H9 (cell line): ENCODE measurements at regions not wholly inside any gene's neighbourhood (a gene's known extent, or its start where the extent isn't known, plus 50 kb on each side); places are given as distances from the start of the nearest gene placed in this dataset.

Source experiments
- DNase-seq: peaks from one replicate; pipeline ENCODE4 v3.0.0-alpha.2; 2017
- H2AFZ ChIP-seq: one replicate; pipeline ENCODE4 v1.6.1; 2013; ENCODE audit warnings: mild to moderate bottlenecking, low read length, control low read depth, moderate library complexity
- H2AK5ac ChIP-seq: 2 replicates; pipeline ENCODE4 v1.6.1; 2013; ENCODE audit warnings: low read length, control low read depth, mixed read lengths; ENCODE audit not compliant: insufficient read length
- H2BK120ac ChIP-seq: one replicate; pipeline ENCODE4 v1.6.1; 2013; ENCODE audit warnings: low read depth, mild to moderate bottlenecking, low read length, control low read depth, inconsistent platforms; ENCODE audit not compliant: poor library complexity, severe bottlenecking
- H2BK12ac ChIP-seq: 2 replicates; pipeline ENCODE4 v1.6.1; 2013; ENCODE audit warnings: low read length, control low read depth, mixed read lengths, low read depth; ENCODE audit not compliant: insufficient read length
- H2BK15ac ChIP-seq: 2 replicates; pipeline ENCODE4 v1.6.1; 2013; ENCODE audit warnings: low read depth, low read length, control low read depth
- H2BK20ac ChIP-seq: one replicate; pipeline ENCODE4 v1.6.1; 2013; ENCODE audit warnings: low read depth, mild to moderate bottlenecking, low read length, control low read depth, inconsistent platforms; ENCODE audit not compliant: poor library complexity, severe bottlenecking
- H2BK5ac ChIP-seq: 2 replicates; pipeline ENCODE4 v1.6.1; 2013; ENCODE audit warnings: low read length, control low read depth, mixed read lengths; ENCODE audit not compliant: insufficient read length
- H3K14ac ChIP-seq: 2 replicates; pipeline ENCODE4 v1.6.1; 2013; ENCODE audit warnings: low read length, control low read depth; ENCODE audit not compliant: insufficient read depth
- H3K18ac ChIP-seq: 2 replicates; pipeline ENCODE4 v1.6.1; 2013; ENCODE audit warnings: low read depth, mild to moderate bottlenecking, mixed read lengths, low read length, control low read depth; ENCODE audit not compliant: insufficient read length
- H3K23ac ChIP-seq: 2 replicates; pipeline ENCODE4 v1.6.1; 2013; ENCODE audit warnings: low read length, control low read depth, mixed read lengths, low read depth; ENCODE audit not compliant: insufficient read length
- H3K23me2 ChIP-seq: 2 replicates; pipeline ENCODE4 v1.6.1; 2013; ENCODE audit warnings: low read depth, mild to moderate bottlenecking, mixed read lengths, low read length, control low read depth; ENCODE audit not compliant: insufficient read length, poor library complexity, severe bottlenecking
- H3K27ac ChIP-seq: 2 replicates; pipeline ENCODE4 v1.5.1; 2013; ENCODE audit warnings: low read length, control low read depth, mixed read lengths, low read depth; ENCODE audit not compliant: insufficient read length
- H3K27me3 ChIP-seq: 2 replicates; pipeline ENCODE4 v1.6.1; 2013; ENCODE audit warnings: low read length, control low read depth, inconsistent platforms; ENCODE audit not compliant: insufficient read depth
- H3K4ac ChIP-seq: 2 replicates; pipeline ENCODE4 v1.6.1; 2013; ENCODE audit warnings: low read depth, mild to moderate bottlenecking, control low read depth, inconsistent platforms, low read length, moderate library complexity
- H3K4me1 ChIP-seq: 2 replicates; pipeline ENCODE4 v1.6.1; 2013; ENCODE audit warnings: low read length, control low read depth, inconsistent platforms; ENCODE audit not compliant: insufficient read depth
- H3K4me2 ChIP-seq: 2 replicates; pipeline ENCODE4 v1.6.1; 2013; ENCODE audit warnings: low read length, control low read depth, mixed read lengths; ENCODE audit not compliant: insufficient read length, insufficient read depth
- H3K56ac ChIP-seq: 2 replicates; pipeline ENCODE4 v1.6.1; 2013; ENCODE audit warnings: low read depth, mild to moderate bottlenecking, mixed read lengths, low read length, control low read depth; ENCODE audit not compliant: insufficient read length
- H3K79me1 ChIP-seq: 2 replicates; pipeline ENCODE4 v1.6.1; 2013; ENCODE audit warnings: low read depth, mild to moderate bottlenecking, moderate library complexity, low read length, control low read depth, inconsistent platforms; ENCODE audit not compliant: insufficient read depth, poor library complexity, severe bottlenecking
- H3K79me2 ChIP-seq: 2 replicates; pipeline ENCODE4 v1.6.1; 2013; ENCODE audit warnings: low read length, control low read depth, inconsistent platforms; ENCODE audit not compliant: insufficient read depth
- H3K9ac ChIP-seq: 2 replicates; pipeline ENCODE4 v1.6.1; 2013; ENCODE audit warnings: low read length, control low read depth, mixed read lengths; ENCODE audit not compliant: insufficient read length; ENCODE audit errors: extremely low read depth
- H3K9me3 ChIP-seq: one replicate; pipeline ENCODE4 v1.6.1; 2013; ENCODE audit warnings: low read depth, low read length, inconsistent platforms; ENCODE audit not compliant: control insufficient read depth
- H3T11ph ChIP-seq: one replicate; pipeline ENCODE4 v1.6.1; 2013; ENCODE audit warnings: mild to moderate bottlenecking, low read length, control low read depth, inconsistent platforms
- H4K20me1 ChIP-seq: one replicate; pipeline ENCODE4 v1.6.1; 2013; ENCODE audit not compliant: control insufficient read depth, insufficient read length, insufficient read depth
- H4K5ac ChIP-seq: 2 replicates; pipeline ENCODE4 v1.6.1; 2013; ENCODE audit warnings: low read depth, mild to moderate bottlenecking, mixed read lengths, low read length, control low read depth; ENCODE audit not compliant: insufficient read length
- H4K8ac ChIP-seq: replicated peaks from 2 replicates; pipeline ENCODE4 v1.6.1; 2013; ENCODE audit warnings: low read length, control low read depth, mixed read lengths, low read depth; ENCODE audit not compliant: insufficient read length
- H4K91ac ChIP-seq: 2 replicates; pipeline ENCODE4 v1.6.1; 2013; ENCODE audit warnings: low read depth, mild to moderate bottlenecking, moderate library complexity, mixed read lengths, low read length, control low read depth; ENCODE audit not compliant: insufficient read length
- H3K27ac Mint-ChIP-seq, 3 experiments: 2 replicates in 2 of 3; 3 replicates in 1 of 3; pipeline ENCODE4 v1.8.0; 2020 to 2021; ENCODE audit warnings: mixed read lengths in 3 of 3, mild to moderate bottlenecking in 1 of 3, moderate library complexity in 1 of 3
- H3K27me3 Mint-ChIP-seq: 2 replicates; pipeline ENCODE4 v1.8.0; 2021; ENCODE audit warnings: low read depth, mild to moderate bottlenecking, moderate library complexity, mixed read lengths
- H3K36me3 Mint-ChIP-seq, 3 experiments: 2 replicates in 2 of 3; 3 replicates in 1 of 3; pipeline ENCODE4 v1.8.0; 2020 to 2021; ENCODE audit warnings: low read depth in 3 of 3, mixed read lengths in 3 of 3; ENCODE audit not compliant: insufficient read depth in 1 of 3
- H3K4me1 Mint-ChIP-seq, 2 experiments: 2 replicates each; pipeline ENCODE4 v1.8.0; 2020; ENCODE audit warnings: mixed read lengths in 2 of 2
- H3K4me3 Mint-ChIP-seq, 2 experiments: 2 replicates in 1 of 2; 3 replicates in 1 of 2; pipeline ENCODE4 v1.8.0; 2020 to 2021; ENCODE audit warnings: mild to moderate bottlenecking in 2 of 2, mixed read lengths in 2 of 2, moderate library complexity in 1 of 2
- H3K9me3 Mint-ChIP-seq, 2 experiments: 2 replicates in 1 of 2; 3 replicates in 1 of 2; pipeline ENCODE4 v1.8.0; 2020; ENCODE audit warnings: mild to moderate bottlenecking in 2 of 2, mixed read lengths in 2 of 2, moderate library complexity in 1 of 2
- WGBS: extraction: QIAGEN DNeasy Blood & Tissue Kit; methylation state at CpG from one replicate; pipeline ENCODE4 v1.1.7; 2013; ENCODE audit warnings: missing lambda C conversion rate, low lambda C conversion rate, mixed read lengths; ENCODE audit not compliant: insufficient read length; ENCODE audit errors: extremely low coverage; 5-methylcytosine and 5-hydroxymethylcytosine counted together
- TF ChIP-seq, protein P1 (sequence below): fragments of 200-600 bp; sonication (generic); conservative IDR thresholded peaks from 3 replicates; pipeline ENCODE4 v1.8.0; 2021; ENCODE audit warnings: antibody characterized with exemption, mild to moderate bottlenecking

- no peaks in the 10 kb centered on the region for H3K4me1 Mint-ChIP-seq
- H3K27me3 ChIP-seq: no peaks in the 10 kb centered on the region
- H3K4me1 ChIP-seq: no peaks in the 10 kb centered on the region
- TF ChIP-seq, protein P1, sequence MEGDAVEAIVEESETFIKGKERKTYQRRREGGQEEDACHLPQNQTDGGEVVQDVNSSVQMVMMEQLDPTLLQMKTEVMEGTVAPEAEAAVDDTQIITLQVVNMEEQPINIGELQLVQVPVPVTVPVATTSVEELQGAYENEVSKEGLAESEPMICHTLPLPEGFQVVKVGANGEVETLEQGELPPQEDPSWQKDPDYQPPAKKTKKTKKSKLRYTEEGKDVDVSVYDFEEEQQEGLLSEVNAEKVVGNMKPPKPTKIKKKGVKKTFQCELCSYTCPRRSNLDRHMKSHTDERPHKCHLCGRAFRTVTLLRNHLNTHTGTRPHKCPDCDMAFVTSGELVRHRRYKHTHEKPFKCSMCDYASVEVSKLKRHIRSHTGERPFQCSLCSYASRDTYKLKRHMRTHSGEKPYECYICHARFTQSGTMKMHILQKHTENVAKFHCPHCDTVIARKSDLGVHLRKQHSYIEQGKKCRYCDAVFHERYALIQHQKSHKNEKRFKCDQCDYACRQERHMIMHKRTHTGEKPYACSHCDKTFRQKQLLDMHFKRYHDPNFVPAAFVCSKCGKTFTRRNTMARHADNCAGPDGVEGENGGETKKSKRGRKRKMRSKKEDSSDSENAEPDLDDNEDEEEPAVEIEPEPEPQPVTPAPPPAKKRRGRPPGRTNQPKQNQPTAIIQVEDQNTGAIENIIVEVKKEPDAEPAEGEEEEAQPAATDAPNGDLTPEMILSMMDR: peak; percentile 60
- no peak overlapping the region for H2BK20ac ChIP-seq
- H3K79me1 ChIP-seq: no peaks in the 10 kb centered on the region
- H3K9ac ChIP-seq: no peak overlapping the region
- no peak overlapping the region for H3K27ac ChIP-seq
- H3K14ac ChIP-seq: no peak overlapping the region
- H3K9me3 Mint-ChIP-seq: peaks cover 3% of the 10 kb centered on the region in 2 experiments; a peak in 1 of 5 replicates
- H3K23me2 ChIP-seq: no peaks in the 10 kb centered on the region
- no peak overlapping the region for H3K27ac Mint-ChIP-seq
- H4K5ac ChIP-seq: no peak overlapping the region
- H3K36me3 Mint-ChIP-seq: no peaks in the 10 kb centered on the region
- DNase-seq: no peak
- H2BK12ac ChIP-seq: no peak overlapping the region
- H3K56ac ChIP-seq: no peak overlapping the region
- no peak overlapping the region for H2BK15ac ChIP-seq
- no peak overlapping the region for H2AFZ ChIP-seq
- no peak overlapping the region for H3K18ac ChIP-seq
- no peaks in the 10 kb centered on the region for H4K20me1 ChIP-seq
- no peak overlapping the region for H3K4me2 ChIP-seq
- no peak overlapping the region for H3K4me3 Mint-ChIP-seq
- H4K91ac ChIP-seq: no peak overlapping the region
- no peak overlapping the region for H2BK5ac ChIP-seq
- no peak overlapping the region for H3K23ac ChIP-seq
- H3K79me2 ChIP-seq: no peaks in the 10 kb centered on the region
- H4K8ac ChIP-seq: no peak overlapping the region
- H2AK5ac ChIP-seq: no peak overlapping the region
- no peak overlapping the region for H3T11ph ChIP-seq
- WGBS: no CpG with 5 or more reads among the region's 3 CpGs
- no peak overlapping the region for H2BK120ac ChIP-seq
- H3K9me3 ChIP-seq: no peaks in the 10 kb centered on the region
- no peak overlapping the region for H3K4ac ChIP-seq
- H3K27me3 Mint-ChIP-seq: no peaks in the 10 kb centered on the region; the same call in none of the 2 replicates
Observed at GRCh38 chr3:4107430-4107829, 195.7 kb upstream of the SETMAR start.
